GM13976 (cell line): ENCODE measurements at regions not wholly inside any gene's neighbourhood (a gene's known extent, or its start where the extent isn't known, plus 50 kb on each side); places are given as distances from the start of the nearest gene placed in this dataset.

ENCODE experiments used
- DNase-seq: peaks from one replicate; pipeline ENCODE4 v3.0.0; 2012; ENCODE audit warnings: low spot score
- in situ Hi-C: fragments of 300-500 bp; cut with MboI; formaldehyde crosslinking; loops from one replicate; pipeline ENCODE4 v1.12.0; 2022; ENCODE audit warnings: low sequenced_read_pairs, mixed read lengths, inconsistent platforms; ENCODE audit not compliant: unreplicated experiment
- TF ChIP-seq, protein P1 (sequence below): IDR thresholded peaks from 2 replicates; pipeline ENCODE4 v1.5.1; 2012; ENCODE audit warnings: borderline replicate concordance, mild to moderate bottlenecking; ENCODE audit not compliant: insufficient read depth; ENCODE audit errors: extremely low read depth, missing control alignments, control extremely low read depth

DNA sequence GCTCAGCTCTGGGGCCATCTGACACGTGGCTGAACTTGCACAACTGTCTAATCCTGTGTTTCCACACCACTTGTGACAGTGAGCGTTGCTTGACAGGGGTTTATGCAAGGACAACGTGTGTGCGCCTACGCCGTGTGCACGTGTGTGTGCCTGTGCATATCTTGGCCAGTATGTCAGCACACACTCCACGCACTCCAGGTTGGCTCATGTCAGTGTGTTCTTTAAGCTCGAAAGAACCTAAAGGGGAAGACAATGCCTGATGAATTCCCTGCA lies 85.6 kb upstream of the SALL3 start:
- TF ChIP-seq, protein P1, sequence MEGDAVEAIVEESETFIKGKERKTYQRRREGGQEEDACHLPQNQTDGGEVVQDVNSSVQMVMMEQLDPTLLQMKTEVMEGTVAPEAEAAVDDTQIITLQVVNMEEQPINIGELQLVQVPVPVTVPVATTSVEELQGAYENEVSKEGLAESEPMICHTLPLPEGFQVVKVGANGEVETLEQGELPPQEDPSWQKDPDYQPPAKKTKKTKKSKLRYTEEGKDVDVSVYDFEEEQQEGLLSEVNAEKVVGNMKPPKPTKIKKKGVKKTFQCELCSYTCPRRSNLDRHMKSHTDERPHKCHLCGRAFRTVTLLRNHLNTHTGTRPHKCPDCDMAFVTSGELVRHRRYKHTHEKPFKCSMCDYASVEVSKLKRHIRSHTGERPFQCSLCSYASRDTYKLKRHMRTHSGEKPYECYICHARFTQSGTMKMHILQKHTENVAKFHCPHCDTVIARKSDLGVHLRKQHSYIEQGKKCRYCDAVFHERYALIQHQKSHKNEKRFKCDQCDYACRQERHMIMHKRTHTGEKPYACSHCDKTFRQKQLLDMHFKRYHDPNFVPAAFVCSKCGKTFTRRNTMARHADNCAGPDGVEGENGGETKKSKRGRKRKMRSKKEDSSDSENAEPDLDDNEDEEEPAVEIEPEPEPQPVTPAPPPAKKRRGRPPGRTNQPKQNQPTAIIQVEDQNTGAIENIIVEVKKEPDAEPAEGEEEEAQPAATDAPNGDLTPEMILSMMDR: no peak
- no peak for DNase-seq
- in situ Hi-C loops: no loop called here

DNA sequence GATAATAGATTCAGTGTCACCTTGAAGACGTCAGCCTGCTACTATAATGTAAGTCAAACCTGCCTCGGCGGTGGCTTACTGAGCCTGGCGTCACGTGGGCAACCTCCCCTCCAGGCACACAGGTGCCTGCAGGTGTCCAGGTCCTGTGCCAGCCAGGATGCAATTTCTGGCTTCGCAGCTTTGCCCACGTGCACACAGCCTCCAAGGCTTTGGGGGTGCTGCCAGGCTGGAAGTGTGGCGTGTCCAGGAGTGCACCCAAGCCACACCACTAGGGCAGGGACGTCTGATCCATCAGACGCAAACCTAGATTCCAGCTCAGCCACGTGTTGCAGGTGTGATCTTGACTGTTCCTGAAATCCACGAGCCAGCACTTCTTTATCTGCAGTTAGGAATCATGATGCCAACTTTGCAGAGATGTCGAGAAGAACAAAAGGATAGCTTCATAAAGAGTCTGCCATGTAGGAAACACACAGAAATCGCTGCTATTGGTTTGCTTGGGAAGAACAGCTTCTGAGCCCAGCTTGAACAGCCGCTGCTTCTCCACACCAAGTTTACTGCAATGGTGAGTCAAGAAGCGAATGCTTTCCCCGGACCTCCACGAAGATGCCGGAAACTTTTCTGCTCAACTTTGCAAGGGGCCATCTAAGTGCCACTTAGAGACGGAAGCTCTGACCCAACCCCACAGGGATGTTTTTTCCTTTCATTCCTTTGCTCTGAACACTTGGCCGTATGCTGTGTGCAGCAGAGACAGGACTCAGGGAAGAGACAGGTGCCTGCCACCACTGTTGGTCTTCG lies 84.2 kb upstream of the SALL3 start:
- no peak for DNase-seq
- TF ChIP-seq, protein P1: no peak
- in situ Hi-C loops: no loop called here

DNA sequence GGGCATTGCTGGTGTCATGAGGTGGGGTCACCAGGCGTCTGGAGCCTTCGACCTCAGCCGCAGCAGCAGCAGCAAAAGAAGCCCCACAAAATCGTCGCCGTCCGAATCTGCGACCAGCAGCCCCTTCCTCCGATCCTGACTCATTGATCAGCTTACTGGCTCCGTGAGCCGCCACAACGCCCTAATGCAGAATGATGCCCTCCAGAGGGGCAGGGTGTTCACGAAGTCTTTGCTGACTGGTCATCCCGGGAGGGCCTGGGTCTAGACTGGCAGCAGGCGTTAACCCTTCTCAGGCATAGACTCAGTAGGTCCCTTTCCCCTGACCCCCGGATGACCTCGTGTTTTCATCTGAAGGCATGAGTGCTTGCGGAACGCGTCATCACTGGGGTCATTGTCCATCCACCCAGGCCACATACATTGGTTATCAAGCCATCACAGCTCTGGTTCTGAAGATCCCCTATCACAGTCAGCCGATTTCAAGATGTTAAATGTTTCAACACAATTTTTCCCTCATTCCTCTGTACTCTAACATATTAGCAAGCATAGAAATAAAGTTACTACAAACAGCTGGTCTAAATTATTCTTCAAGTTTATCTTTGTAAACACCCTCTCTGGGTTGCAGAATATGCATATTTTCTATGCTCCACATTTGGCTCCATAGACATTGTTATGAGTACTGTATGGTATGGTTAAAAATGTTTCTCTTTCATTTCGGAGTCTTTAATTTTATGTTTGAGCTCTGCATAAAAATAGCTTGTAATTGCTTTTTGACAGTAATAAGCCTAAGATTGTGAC lies 83.3 kb upstream of the SALL3 start:
- TF ChIP-seq, protein P1: no peak
- in situ Hi-C loops: no loop called here
- DNase-seq: no peak

DNA sequence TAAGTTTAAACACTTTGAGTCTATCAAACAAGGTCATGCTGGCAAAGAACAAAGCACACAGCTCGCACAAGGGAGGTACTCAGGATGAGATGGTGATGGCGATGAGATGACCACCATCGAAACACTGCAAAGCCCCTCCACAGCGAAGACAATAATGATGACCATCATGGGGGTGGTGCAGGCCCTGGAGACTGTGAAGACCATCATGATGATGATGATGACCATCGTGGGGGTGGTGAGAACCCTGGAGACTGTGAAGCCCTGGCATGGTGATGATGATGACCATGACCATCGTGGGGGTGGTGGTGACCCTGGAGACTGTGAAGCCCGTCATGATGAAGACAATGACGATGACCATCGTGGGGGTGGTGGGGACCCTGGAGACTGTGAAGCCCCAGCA lies 81.6 kb upstream of the SALL3 start:
- DNase-seq: no peak
- TF ChIP-seq, protein P1: no peak
- in situ Hi-C loops: no loop called here

DNA sequence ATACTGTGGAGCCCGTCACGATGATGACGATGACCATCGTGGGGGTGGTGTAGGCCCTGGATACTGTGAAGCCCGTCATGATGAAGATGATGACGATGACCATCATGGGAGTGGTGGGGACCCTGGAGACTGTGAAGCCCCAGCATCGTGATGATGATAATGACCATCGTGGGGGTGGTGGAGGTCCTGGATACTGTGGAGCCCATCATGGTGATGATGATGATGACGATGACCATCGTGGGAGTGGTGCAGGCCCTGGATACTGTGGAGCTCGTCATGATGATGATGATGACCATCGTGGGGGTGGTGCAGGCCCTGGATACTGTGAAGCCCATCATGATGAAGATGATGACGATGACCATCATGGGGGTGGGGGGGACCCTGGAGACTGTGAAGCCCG lies 81.0 kb upstream of the SALL3 start:
- TF ChIP-seq, protein P1: no peak
- in situ Hi-C loops: no loop called here
- no peak for DNase-seq

DNA sequence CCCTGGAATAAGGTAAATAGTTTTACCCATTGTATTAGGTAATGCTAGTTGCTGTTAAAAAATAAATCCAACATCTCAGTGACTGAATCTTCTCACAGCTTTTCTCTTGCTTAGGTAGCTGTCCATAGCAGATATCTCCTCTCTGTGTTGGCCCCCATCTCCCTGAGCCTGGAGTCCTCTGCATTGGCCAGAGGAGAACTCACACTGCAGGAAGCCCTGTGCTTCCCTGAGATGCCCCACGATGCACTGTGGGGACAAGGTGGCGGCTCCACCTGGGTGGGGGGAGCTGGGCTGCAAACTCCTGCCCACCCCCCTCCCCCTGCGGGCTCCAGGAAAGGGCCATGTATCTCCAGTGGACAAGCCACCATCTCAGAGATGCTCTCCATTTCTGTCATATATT lies 80.4 kb upstream of the SALL3 start:
- no peak for DNase-seq
- TF ChIP-seq, protein P1: no peak
- in situ Hi-C loops: no loop called here
